ENCODE measurements at regions not wholly inside any gene's neighbourhood (a gene's known extent, or its start where the extent isn't known, plus 50 kb on each side); places are given as distances from the start of the nearest gene placed in this dataset.

DNA sequence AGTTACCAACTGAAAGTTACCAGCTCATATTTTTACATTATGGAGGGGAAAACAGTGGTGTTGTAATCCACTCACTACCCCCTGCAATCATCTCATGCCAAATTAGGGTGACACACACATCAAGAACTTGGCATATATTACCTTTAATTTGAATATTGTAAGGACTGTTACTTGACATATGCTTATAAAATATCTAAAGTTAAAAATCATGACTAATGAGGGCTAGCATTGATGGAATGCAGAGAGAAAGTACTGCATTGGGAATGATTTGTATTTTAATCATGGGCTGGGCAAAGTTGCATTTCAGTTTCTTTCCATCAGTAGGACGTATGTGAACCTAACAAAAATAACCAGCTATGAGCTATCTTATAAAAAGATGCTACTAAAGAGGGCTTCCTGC lies 517.5 kb upstream of the GRIA3 start:
- no peak for DNase-seq (ENCODE audit: low read depth)
- TF ChIP-seq, protein P1, sequence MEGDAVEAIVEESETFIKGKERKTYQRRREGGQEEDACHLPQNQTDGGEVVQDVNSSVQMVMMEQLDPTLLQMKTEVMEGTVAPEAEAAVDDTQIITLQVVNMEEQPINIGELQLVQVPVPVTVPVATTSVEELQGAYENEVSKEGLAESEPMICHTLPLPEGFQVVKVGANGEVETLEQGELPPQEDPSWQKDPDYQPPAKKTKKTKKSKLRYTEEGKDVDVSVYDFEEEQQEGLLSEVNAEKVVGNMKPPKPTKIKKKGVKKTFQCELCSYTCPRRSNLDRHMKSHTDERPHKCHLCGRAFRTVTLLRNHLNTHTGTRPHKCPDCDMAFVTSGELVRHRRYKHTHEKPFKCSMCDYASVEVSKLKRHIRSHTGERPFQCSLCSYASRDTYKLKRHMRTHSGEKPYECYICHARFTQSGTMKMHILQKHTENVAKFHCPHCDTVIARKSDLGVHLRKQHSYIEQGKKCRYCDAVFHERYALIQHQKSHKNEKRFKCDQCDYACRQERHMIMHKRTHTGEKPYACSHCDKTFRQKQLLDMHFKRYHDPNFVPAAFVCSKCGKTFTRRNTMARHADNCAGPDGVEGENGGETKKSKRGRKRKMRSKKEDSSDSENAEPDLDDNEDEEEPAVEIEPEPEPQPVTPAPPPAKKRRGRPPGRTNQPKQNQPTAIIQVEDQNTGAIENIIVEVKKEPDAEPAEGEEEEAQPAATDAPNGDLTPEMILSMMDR (IDR thresholded peaks at IDR 0.05; ENCODE audit: low read depth, low read length), result no peak
- TF ChIP-seq MYC (IDR thresholded peaks at IDR 0.05; ENCODE audit: low read depth, low read length) (no peak), POLR2A (IDR thresholded peaks at IDR 0.05; ENCODE audit: extremely low read depth, insufficient read length) (no peak)
- TF ChIP-seq, protein P2, sequence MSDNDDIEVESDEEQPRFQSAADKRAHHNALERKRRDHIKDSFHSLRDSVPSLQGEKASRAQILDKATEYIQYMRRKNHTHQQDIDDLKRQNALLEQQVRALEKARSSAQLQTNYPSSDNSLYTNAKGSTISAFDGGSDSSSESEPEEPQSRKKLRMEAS (IDR thresholded peaks at IDR 0.05; ENCODE audit: low read depth, low read length), result no peak
- no peak overlapping the region for H3K4me3 ChIP-seq (ENCODE audit: low read depth, low read length)

DNA sequence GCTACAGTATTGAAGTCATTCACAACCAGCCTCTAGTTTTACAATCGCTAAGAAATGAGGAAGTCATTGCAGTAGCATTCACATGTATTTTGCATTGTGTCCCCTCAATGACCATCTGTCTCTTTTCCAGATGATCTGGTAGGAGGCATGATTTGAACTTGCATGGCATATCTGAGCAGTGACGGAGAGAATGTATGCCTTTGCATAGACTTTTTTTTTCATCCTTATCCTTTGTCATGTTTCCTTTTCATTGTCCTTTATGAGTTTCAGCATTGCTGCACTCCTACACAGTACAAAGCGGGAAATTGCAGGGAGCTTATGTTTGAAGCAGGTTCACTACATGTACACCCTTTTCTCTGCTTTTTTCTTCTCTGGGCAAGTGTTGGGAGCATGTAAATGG lies 516.4 kb upstream of the GRIA3 start:
- H3K4me3 ChIP-seq (ENCODE audit: low read depth, low read length), result no peak overlapping the region
- DNase-seq (ENCODE audit: low read depth), result no peak
- TF ChIP-seq MYC (IDR thresholded peaks at IDR 0.05; ENCODE audit: low read depth, low read length) (no peak), POLR2A (IDR thresholded peaks at IDR 0.05; ENCODE audit: extremely low read depth, insufficient read length) (no peak)
- TF ChIP-seq, protein P2 (IDR thresholded peaks at IDR 0.05; ENCODE audit: low read depth, low read length), result no peak
- TF ChIP-seq, protein P1 (IDR thresholded peaks at IDR 0.05; ENCODE audit: low read depth, low read length), result no peak

DNA sequence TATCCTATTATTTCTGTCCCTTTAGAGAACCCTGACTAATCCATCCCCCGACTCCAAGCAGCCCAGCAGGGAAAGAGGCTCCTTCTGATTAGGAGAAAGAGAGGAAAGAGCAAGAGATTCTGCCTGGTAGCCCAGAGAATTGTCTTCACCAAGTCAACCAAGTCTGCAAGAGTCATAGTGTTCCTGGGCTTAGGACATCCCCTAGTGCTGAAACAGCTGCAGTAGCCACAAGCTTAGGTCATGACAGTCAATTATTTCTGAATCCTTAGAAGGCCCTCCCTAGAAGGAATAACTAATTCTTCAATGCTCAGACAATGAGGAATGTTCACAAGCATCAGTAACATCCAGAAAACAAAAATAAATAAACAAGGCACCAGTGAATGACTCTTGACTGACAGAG lies 480.3 kb upstream of the GRIA3 start:
- no peak for DNase-seq (ENCODE audit: low read depth)
- TF ChIP-seq, protein P2 (IDR thresholded peaks at IDR 0.05; ENCODE audit: low read depth, low read length), result no peak
- TF ChIP-seq MYC (IDR thresholded peaks at IDR 0.05; ENCODE audit: low read depth, low read length) (no peak), POLR2A (IDR thresholded peaks at IDR 0.05; ENCODE audit: extremely low read depth, insufficient read length) (no peak)
- TF ChIP-seq, protein P1 (IDR thresholded peaks at IDR 0.05; ENCODE audit: low read depth, low read length), result no peak
- no peak overlapping the region for H3K4me3 ChIP-seq (ENCODE audit: low read depth, low read length)

DNA sequence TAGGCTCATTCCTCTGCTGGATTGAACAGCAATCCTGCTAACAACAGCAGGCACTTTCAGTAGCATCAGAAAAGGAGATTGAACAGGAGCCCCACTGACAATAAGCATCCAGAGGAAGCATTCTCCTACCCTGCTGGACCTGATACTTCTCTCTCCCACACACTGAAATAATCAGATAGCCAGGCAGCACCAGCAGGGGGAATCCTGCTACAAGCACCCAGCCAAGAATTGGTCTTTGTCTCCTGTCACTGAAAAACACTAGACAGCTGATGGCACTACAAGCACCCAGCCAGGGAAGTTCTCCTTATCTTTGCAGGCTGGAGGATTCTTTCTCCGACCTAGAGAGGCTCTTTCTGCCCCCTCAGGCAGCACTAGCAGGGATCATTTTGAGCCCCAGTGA lies 444.3 kb upstream of the GRIA3 start:
- TF ChIP-seq POLR2A (IDR thresholded peaks at IDR 0.05; ENCODE audit: extremely low read depth, insufficient read length), result no peak
- TF ChIP-seq MYC (IDR thresholded peaks at IDR 0.05; ENCODE audit: low read depth, low read length), result no peak
- TF ChIP-seq, protein P2 (IDR thresholded peaks at IDR 0.05; ENCODE audit: low read depth, low read length), result no peak
- TF ChIP-seq, protein P1 (IDR thresholded peaks at IDR 0.05; ENCODE audit: low read depth, low read length), result no peak
- H3K4me3 ChIP-seq (ENCODE audit: low read depth, low read length), result no peak overlapping the region
- no peak for DNase-seq (ENCODE audit: low read depth)

DNA sequence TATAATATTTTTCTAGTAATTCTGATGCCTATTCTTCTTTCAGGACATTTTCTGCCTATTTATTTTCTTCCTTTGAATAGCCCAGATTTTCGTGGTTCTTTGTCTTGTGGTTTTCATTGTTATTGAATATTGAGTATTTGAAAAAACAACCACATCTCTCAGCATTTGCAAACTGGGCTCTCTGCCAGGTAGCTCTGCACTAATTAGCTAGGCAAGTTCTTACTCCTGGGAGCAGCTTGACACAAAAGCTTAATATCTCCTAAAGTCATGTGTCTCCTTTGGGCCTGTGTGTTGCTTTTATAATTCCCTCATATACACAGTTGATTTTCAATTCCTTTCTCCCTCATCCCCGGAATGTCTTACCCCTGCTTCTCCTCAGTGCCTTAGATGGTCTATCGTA lies 413.5 kb upstream of the GRIA3 start:
- H3K4me3 ChIP-seq (ENCODE audit: low read depth, low read length), result no peak overlapping the region
- DNase-seq (ENCODE audit: low read depth), result no peak
- no peak for TF ChIP-seq MYC (IDR thresholded peaks at IDR 0.05; ENCODE audit: low read depth, low read length)
- TF ChIP-seq, protein P1 (IDR thresholded peaks at IDR 0.05; ENCODE audit: low read depth, low read length), result no peak
- no peak for TF ChIP-seq POLR2A (IDR thresholded peaks at IDR 0.05; ENCODE audit: extremely low read depth, insufficient read length)
- TF ChIP-seq, protein P2 (IDR thresholded peaks at IDR 0.05; ENCODE audit: low read depth, low read length), result no peak

DNA sequence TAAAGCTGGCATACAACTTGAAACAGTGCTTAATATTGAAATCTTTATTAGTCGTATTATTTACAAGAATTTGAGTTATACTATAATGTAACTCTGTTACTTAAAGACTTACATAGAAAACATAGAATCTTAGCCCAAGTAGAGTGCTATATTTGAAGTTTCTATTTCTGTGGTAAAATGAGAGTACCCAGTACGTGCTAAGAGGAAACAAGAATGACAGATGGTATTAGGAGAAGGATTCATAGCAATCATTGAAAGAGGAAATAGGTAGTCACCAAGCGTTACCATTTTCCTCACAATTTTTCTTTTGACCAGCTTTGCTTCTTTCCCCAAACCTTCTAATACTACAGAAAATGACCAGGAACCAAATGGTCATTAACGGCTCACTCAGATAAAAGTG lies 412.1 kb upstream of the GRIA3 start:
- H3K4me3 ChIP-seq (ENCODE audit: low read depth, low read length), result no peak overlapping the region
- TF ChIP-seq, protein P1 (IDR thresholded peaks at IDR 0.05; ENCODE audit: low read depth, low read length), result no peak
- TF ChIP-seq, protein P2 (IDR thresholded peaks at IDR 0.05; ENCODE audit: low read depth, low read length), result no peak
- TF ChIP-seq POLR2A (IDR thresholded peaks at IDR 0.05; ENCODE audit: extremely low read depth, insufficient read length) (no peak), MYC (IDR thresholded peaks at IDR 0.05; ENCODE audit: low read depth, low read length) (no peak)
- DNase-seq (ENCODE audit: low read depth), result no peak

Measured in NB4 (cell line).